ENCODE measurements at regions not wholly inside any gene's neighbourhood (a gene's known extent, or its start where the extent isn't known, plus 50 kb on each side); places are given as distances from the start of the nearest gene placed in this dataset.
A peak's percentile ranks its signal among the peaks of the same experiment; 100 is the strongest.
"Not testable (repeated sequence)": the region's sequence is repeated elsewhere in the genome, so short reads cannot be mapped to it uniquely, and the experiment has no call there.

DNA sequence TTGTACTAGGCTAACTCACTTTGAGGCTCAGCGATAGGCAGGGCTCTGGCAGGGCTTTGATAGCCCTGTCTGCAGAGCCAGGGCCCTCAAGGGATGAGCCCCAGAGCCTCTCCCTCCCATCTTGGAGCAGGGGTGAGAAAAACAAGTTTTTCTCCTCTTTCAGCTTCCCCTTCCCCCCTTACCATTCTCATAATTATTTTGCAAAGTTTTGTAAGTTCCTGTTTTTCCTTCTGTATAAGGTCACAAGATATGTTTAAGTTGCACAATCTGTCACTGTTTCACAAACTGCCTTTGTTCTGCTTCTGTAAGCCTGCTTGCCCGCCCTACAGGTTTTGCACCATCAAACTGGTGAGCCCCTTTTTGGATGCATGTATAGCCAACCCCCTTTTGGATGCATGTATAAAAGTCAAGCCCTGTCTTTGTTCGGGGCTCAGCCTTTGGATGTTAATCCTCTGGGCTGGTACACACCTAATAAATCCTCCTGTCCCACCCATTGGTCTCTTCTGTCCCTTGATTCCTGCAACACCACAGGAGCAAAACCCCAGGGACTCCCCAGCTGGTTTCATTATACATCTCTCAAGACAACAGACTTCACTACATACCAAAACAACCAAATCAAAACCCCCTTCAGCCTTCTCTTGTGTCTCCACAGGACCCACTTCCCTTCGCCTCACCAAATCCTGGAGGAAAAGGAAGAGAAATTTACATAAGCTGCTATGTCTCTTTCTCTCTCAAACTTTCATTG, 52.5 kb upstream of the RESF1 start:
- no peak for DNase-seq

DNA sequence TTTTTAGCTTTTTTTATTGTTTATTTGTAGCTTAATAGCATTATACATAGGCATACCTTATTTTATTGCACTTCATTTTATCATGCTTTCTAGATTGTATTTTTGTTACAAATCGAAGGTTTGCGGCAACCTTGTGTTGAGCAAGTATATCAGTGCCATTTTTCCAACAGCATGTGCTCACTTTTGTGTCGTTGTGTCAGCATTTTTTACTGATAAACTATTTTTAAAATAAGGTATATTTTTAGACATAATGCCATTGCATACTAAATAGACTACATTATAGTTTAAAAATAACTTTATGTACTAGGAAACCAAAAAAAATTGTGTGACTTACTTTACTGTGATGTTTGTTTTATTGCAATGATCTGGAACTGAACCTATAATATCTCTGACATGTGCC, 56.2 kb upstream of the RESF1 start:
- no peak for DNase-seq

DNA sequence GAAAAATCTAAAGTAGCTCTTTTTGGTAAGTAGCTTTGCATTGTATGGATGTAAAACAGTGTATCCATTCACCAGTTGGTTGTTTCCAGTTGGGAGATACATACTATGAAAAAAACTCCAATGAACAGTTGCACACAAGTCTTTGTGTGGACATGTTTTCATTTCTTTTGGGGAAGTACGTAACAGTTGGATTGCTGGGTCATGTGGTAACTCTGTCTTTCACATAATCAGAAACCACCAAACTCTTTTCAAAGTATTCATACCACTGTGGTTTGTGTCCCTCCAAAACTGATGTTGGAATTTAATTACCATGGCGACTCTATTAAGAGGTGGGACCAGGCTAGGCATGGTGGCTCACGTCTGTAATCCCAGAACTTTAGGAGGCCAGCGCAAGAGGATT, 58.9 kb upstream of the RESF1 start:
- no peak for DNase-seq

DNA sequence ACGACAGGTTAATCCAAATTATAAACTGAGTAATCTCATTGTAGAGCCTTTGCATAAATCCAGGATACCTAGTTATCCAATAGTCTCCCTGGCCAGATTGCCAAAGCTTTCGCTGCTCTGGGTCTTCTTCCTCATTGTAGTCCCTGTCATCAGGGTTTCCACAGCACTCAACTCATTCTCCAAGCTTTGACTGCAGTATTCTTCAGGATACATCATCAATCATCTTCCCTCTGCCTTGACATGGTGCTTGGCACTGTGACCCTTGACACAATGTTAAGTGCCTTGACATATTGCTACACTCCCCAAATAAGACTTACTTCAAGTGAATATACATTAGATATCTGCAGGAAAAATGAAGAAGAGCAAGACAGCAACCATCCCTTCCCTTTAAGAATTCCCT, 60.1 kb upstream of the RESF1 start:
- DNase-seq, result peak; percentile 10

DNA sequence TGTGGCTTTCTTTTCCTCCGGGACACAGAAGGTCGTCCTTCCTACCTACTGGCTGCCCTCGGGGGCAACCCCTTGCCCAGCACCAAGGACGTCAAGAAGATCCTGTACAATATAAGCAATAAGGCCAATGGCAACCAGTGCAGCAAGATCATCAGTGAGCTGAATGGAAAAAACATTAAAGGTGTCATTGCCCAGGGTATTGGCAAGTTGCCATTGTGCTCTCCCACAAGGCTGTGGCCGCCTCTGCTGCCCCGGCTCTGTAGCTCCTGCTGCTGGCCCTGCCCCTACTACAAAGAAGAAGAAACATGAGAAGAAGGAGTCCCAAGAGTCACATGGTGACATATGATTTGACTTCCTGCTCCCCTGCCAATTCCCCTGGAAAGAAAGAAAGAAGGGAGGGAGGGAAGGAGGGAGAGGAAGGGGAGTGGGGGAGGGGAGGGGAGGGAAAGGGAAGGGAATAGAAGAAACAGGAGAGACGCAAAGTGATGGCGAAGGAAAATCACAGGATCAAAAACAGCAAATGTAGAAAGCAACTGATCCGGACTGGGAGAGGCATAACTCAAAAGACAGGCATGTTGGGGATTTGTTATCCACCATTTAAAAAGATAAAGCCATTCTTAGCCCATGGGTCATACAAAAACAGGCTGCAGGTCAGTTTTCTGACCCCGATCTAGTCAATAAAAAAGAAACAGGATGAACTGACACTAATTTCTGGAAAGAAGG, 61.3 kb upstream of the RESF1 start:
- DNase-seq, result peak; percentile 31

DNA sequence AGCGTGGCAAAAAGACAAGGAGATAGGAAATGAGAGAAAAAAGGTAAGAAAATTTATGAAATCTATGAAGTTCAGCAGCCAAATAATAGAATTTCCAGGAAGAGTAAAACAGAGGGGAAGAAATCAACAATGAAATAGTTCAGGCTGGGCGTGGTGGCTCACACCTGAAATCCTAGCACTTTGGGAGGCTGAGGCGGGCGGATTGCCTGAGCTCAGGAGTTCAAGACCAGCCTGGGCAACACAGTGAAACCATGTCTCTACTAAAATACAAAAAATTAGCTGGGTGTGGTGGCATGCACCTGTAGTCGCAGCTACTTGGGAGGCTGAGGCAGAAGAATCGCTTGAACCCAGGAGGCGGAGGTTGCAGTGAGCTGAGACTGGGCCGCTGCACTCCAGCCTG, 62.1 kb upstream of the RESF1 start:
- not testable (repeated sequence) for DNase-seq

DNA sequence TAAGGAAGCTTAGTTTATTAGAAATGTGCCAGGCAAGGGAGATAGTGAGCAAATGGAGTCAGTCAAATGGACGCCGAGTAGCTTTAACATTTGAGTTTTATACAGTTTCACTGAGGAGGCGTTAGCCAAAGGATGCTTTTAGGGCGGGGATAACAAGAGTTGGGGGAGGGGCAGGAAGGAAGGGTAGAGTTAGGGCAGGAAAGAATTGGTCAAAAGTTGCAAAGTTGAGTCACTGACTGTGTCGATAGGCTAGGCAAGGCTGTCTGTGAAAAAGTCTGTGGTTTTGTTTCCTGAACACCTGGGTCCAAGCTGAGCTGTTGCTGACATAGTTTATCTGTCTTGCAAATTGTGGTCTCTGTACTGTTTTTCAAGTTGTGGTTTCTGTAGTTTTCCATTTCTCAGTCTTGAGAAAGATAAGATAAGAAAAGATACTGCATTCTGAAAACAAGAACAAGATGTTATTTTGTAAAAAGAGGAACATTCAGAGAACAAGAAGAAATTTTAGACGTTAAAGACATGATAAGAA, 62.6 kb upstream of the RESF1 start:
- peak; percentile 95 for DNase-seq

DNA sequence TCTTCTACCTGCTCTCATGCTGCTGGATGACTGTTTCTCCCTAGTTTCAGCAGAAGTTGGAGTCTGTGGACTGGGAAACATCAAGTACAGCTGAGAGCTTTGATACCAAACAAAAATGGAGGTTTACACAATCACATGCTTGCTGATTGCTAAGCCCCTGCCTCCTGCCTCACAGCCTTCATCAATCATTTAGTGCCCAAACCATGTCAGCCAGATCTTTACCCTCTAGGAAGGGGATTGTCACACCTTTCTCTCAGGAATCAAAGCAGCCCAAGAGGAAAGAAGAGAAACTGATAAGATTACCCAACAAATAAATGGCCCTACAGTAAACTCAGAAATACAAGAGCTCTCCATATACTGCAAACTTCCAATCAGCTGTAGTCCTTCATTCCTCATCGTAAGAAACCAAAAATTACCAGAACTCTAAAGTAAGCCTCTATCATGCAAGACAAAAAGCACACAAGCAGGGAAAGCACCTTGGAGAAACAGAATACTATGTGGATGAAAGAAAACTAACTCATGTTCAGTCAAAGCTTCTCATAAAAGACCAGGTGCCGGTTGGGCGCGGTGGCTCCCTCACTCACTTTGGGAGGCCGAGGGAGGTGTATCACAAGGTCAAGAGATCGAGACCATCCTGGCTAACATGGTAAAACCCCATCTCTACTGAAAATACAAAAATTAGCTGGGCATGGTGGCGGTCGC, 63.6 kb upstream of the RESF1 start:
- DNase-seq, result no peak

- DNase-seq, result peak; percentile 48
Observed at GRCh38 chr12:31890295-31891285, 68.6 kb upstream of the RESF1 start.

- no peak for DNase-seq
Observed at GRCh38 chr12:31887109-31887811, 72.0 kb upstream of the RESF1 start.

DNA sequence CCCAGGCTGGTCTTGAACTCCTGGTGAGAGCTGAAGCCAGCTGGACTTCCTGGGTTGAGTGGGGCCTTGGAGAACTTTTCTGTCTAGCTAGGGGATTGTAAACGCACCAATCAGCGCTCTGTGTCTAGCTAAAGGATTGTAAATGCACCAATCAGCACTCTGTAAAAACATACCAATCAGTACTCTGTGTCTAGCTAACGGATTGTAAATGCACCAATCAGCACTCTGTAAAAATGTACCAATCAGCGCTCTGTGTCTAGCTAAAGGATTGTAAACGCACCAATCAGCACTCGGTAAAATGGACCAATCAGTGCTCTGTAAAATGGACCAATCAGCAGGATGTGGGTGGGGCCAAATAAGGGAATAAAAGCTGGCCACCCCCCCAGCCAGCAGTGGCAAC, 76.5 kb upstream of the RESF1 start:
- DNase-seq, result not testable (repeated sequence)

DNA sequence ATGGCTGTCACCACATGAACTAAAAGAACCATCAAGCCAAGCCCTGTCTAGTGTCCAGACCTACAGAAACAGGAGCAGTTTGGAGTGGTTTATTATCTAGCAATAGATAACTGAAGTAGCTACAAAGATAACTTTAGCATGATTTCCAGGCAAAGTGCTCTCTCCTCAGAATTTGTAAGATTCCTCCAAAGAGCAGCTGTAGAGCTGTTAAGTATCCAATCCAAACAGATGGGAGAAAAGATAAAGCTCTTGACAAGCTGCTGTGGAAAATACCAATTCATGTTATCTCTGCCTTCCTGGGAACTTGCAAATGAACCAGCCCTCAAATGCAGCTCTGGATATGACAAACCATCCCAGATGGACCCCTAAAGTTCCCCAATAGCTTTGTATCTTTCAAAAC, 78.9 kb upstream of the RESF1 start:
- DNase-seq, result no peak

- DNase-seq, result no peak
Observed at GRCh38 chr12:31877884-31878283, 81.3 kb upstream of the RESF1 start.

- no peak for DNase-seq
Observed at GRCh38 chr12:31876568-31877424, 82.4 kb upstream of the RESF1 start.

- DNase-seq, result no peak
Observed at GRCh38 chr12:31875609-31875964, 83.6 kb upstream of the RESF1 start.

DNA sequence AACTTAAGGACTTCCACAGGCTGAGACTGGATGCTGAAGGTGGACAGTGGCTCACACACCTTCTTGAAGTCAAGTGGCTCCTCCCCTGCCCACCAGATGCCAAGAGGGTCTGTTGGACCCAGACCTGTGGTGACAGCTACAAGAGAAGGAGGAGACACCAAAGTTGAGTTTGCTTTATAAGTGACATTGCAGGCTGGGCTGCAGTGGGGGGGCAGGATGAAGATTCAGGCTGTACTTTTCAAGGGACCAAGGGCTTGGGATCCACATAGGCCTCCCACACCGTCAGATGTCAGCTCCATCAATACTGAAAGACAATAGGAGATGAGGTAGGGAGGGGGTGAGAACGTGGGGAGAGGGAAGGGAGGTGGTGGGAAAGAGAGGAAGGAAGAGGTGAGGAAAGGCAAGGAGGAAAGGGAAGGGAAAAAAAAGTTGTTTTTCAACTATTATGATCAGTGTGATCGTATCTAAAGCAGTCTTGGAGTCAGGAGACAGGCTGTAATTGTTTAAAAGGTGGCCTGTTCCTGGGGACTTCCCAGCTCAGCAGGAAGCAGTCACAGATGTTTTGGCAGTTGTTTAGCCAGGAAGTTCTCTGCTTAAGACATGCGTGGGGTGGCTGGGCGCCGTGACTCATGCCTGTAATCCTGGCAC, 84.1 kb upstream of the RESF1 start:
- DNase-seq, result peak; percentile 52

DNA sequence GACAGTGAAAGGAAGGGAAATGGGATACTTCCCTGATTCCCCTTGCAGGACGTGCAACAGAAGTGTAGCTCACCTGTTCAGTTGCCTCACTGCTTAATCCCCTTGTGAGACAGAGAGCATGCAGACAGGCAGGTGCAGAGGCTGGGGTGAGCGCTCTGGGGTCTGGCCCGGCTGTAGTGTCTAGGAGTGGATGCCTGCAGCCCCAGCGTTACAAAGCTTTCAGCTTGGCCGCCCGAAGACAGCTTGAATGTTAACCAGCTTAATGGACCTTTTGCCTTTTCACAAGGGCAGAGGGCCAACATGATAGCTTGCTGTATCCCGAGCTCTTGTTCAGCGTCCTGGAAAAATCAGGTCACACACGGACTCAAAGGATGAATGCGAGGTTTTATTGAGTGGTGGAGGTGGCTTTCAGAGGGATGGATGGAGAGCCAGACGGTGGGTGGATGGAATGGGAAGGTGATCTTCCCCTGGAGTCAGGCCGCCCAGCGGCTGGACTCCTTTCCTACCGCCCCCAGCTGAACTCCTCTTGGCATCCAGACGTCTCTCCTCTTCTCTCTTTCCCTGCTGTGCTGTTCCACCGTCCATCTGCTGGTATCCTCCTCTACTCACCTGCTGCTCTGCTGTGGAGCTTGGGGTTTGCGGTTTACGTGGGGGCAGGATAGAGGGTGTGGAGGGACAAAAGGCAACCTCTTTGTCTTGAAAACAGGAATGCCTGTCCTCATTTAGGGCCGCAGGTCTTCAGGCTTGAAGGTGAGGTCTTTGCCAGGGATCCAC, 86.2 kb upstream of the RESF1 start:
- no peak for DNase-seq

- no peak for DNase-seq
Observed at GRCh38 chr12:31869972-31870371, 89.2 kb upstream of the RESF1 start.

GRCh38 chr12:31868965-31869364, 90.2 kb upstream of the RESF1 start:
- DNase-seq, result peak; percentile 40

- DNase-seq, result no peak
Observed at GRCh38 chr12:31867292-31867691, 91.9 kb upstream of the RESF1 start.

Measured in NCI-H226 (cell line).